ENCODE measurements at regions not wholly inside any gene's neighbourhood (a gene's known extent, or its start where the extent isn't known, plus 50 kb on each side); places are given as distances from the start of the nearest gene placed in this dataset.

GRCh38 chr9:135032041-135032835, 55.2 kb upstream of the OLFM1 start:
- DNase-seq, result no peak

- DNase-seq, result no peak
Measured at GRCh38 chr9:135032868-135033460, 54.5 kb upstream of the OLFM1 start.

GRCh38 chr9:135033487-135033886, 54.0 kb upstream of the OLFM1 start:
- no peak for DNase-seq

- DNase-seq, result no peak
Measured at GRCh38 chr9:135034106-135034505, 53.4 kb upstream of the OLFM1 start.

- no peak for DNase-seq
Measured at GRCh38 chr9:135035781-135036760, 51.4 kb upstream of the OLFM1 start.

- no peak for DNase-seq
Measured at GRCh38 chr9:135036861-135037465, 50.5 kb upstream of the OLFM1 start.

GRCh38 chr9:135037521-135038250, 49.8 kb upstream of the OLFM1 start:
- DNase-seq, result no peak
